Cardiac muscle cell (in vitro differentiated cells and primary cell): ENCODE measurements at regions not wholly inside any gene's neighbourhood (a gene's known extent, or its start where the extent isn't known, plus 50 kb on each side); places are given as distances from the start of the nearest gene placed in this dataset.

Experiments used
- DNase-seq, 2 donors: peaks; one replicate each; pipeline versions ENCODE4 v3.0.0 to v3.0.0-alpha.2; 2010 to 2017; ENCODE audit warnings: low read depth in 1 of 2, low spot score in 1 of 2
- H3K27ac ChIP-seq: fragments of 200-600 bp; sonication (generic); 2 replicates; pipeline ENCODE4 v1.5.1; 2016
- H3K27me3 ChIP-seq: fragments of 200-600 bp; sonication (generic); 2 replicates; pipeline ENCODE4 v1.6.0; 2016; ENCODE audit warnings: control low read depth
- H3K36me3 ChIP-seq: fragments of 200-600 bp; sonication (generic); 2 replicates; pipeline ENCODE4 v1.5.1; 2016; ENCODE audit warnings: control low read depth
- H3K4me1 ChIP-seq: fragments of 200-600 bp; sonication (generic); 2 replicates; pipeline ENCODE4 v1.8.1; 2017; ENCODE audit warnings: low read depth, mild to moderate bottlenecking, mixed run types
- H3K4me3 ChIP-seq: fragments of 200-600 bp; sonication (generic); 2 replicates; pipeline ENCODE4 v1.5.1; 2016; ENCODE audit warnings: mild to moderate bottlenecking
- H3K9me3 ChIP-seq: fragments of 200-600 bp; sonication (generic); 2 replicates; pipeline ENCODE4 v1.5.1; 2017; ENCODE audit warnings: low read depth, mild to moderate bottlenecking, control low read depth
- TF ChIP-seq, protein P1 (sequence below): IDR thresholded peaks from 2 replicates; pipeline ENCODE4 v1.5.1; 2012; ENCODE audit warnings: low read depth, mild to moderate bottlenecking, low read length

DNA sequence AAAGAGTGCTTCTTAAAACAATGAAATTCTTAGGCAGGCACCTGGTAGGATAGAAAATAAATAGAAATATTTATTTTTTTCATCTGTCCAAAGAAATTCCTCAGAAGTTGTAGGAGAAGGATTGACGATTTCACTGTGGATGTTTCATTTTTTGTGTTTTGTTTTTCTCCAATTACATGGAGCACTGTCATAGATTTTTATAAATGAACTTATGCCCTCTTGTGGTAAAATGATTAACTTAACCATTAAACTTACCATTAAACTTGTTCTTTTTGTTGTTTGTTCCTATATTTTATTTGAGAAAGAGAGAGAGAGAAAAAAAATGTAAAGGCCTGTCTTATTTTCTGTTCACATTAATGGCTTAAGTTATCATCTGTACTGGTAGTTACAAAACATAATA is 339.2 kb downstream of the PRR16 start:
- TF ChIP-seq, protein P1, sequence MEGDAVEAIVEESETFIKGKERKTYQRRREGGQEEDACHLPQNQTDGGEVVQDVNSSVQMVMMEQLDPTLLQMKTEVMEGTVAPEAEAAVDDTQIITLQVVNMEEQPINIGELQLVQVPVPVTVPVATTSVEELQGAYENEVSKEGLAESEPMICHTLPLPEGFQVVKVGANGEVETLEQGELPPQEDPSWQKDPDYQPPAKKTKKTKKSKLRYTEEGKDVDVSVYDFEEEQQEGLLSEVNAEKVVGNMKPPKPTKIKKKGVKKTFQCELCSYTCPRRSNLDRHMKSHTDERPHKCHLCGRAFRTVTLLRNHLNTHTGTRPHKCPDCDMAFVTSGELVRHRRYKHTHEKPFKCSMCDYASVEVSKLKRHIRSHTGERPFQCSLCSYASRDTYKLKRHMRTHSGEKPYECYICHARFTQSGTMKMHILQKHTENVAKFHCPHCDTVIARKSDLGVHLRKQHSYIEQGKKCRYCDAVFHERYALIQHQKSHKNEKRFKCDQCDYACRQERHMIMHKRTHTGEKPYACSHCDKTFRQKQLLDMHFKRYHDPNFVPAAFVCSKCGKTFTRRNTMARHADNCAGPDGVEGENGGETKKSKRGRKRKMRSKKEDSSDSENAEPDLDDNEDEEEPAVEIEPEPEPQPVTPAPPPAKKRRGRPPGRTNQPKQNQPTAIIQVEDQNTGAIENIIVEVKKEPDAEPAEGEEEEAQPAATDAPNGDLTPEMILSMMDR: no peak
- H3K36me3 ChIP-seq: no peaks in the 10 kb centered on the region
- H3K27me3 ChIP-seq: no peaks in the 10 kb centered on the region
- H3K9me3 ChIP-seq: no peaks in the 10 kb centered on the region
- H3K27ac ChIP-seq: no peak overlapping the region
- no peak overlapping the region for H3K4me3 ChIP-seq
- DNase-seq: peak in 1 of 2 donors; percentile 47
- H3K4me1 ChIP-seq: no peaks in the 10 kb centered on the region

DNA sequence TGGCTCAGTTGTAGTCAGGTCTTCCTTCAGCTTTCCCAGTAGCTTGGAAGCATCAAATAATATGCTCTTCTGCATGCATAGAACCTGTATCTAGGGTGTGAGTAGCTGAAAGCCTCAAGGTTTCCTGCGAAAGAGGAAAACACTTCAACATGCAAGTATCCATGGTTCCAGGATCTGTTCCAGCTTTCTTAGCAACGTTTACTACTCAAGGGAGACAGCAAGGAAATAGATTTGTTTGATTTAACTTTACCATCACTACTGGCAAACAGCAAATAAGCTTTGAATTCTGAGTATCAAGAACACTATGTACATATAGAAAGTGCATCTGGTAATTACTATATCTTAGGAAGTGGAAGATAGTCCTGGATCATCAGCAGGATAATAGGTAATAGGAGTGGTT is 341.0 kb downstream of the PRR16 start:
- Histone ChIP-seq H3K4me3 (no peak overlapping the region), H3K9me3 (no peaks in the 10 kb centered on the region), H3K27ac (no peak overlapping the region), H3K27me3 (no peaks in the 10 kb centered on the region), H3K36me3 (no peaks in the 10 kb centered on the region), H3K4me1 (no peaks in the 10 kb centered on the region)
- TF ChIP-seq, protein P1: no peak
- DNase-seq: no peak

DNA sequence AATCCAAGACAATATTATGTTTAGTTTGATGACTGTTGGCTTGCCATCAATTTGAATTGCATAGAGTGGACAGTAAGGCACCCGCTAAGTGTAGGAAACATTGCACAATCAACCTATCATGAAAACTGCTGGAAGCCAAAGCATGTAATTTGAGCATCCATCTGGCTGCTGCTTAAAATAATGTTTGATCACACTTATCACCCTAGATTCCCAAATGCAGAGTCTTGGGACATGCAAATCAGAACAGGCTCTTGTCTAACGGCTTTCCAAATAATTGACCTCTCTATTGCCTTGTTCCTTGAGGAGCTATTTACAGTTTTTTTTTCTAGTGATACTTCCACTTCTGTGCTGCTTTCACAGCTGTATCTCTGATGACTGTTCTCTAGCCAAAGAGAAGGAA is 342.1 kb downstream of the PRR16 start:
- Histone ChIP-seq H3K36me3 (no peaks in the 10 kb centered on the region), H3K27me3 (no peaks in the 10 kb centered on the region), H3K4me1 (no peaks in the 10 kb centered on the region), H3K4me3 (no peak overlapping the region), H3K9me3 (no peaks in the 10 kb centered on the region), H3K27ac (no peak overlapping the region)
- TF ChIP-seq, protein P1: no peak
- peak; percentile 5 to 19 for DNase-seq

DNA sequence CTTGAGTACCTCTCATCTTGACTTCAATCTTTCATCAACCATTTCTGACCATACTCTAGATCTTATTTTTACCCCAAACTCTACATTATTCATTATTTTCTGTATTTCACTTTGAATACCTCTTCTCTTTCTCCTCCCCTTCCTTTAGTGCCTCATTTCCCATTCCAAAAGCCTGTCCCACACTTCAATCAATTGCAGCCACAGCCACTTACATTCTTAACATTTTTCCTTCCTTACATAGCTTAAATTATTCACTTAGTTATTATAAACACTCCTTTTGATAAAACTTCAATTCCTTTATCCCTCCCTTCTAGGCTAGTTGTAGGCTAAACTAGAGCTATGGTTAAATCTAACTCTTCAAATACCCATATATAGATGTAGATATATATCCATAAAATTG is 344.0 kb downstream of the PRR16 start:
- H3K4me1 ChIP-seq: no peaks in the 10 kb centered on the region
- H3K9me3 ChIP-seq: no peaks in the 10 kb centered on the region
- TF ChIP-seq, protein P1: no peak
- H3K27ac ChIP-seq: no peak overlapping the region
- no peaks in the 10 kb centered on the region for H3K36me3 ChIP-seq
- no peaks in the 10 kb centered on the region for H3K27me3 ChIP-seq
- DNase-seq: no peak
- no peak overlapping the region for H3K4me3 ChIP-seq

DNA sequence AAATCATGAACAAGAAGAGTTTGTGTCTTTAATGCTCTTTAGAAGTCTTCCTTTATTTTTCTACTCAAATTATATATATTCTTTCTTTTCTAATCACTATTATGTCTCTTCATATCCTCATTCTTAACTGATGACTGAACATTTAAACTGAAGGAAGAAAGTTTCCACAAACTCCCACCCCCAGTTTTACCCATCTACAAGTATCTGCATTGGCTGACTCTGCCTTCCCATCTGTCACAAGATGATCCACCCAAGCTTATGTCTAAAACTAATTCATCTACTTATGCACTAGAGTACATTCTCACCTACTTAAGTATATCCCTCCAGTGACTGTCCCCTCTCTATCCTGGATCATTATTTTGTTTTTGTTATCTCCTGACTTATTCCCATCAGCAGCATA is 344.5 kb downstream of the PRR16 start:
- TF ChIP-seq, protein P1: no peak
- H3K27ac ChIP-seq: no peak overlapping the region
- H3K36me3 ChIP-seq: no peaks in the 10 kb centered on the region
- no peaks in the 10 kb centered on the region for H3K9me3 ChIP-seq
- H3K27me3 ChIP-seq: no peaks in the 10 kb centered on the region
- H3K4me3 ChIP-seq: no peak overlapping the region
- DNase-seq: no peak
- no peaks in the 10 kb centered on the region for H3K4me1 ChIP-seq

DNA sequence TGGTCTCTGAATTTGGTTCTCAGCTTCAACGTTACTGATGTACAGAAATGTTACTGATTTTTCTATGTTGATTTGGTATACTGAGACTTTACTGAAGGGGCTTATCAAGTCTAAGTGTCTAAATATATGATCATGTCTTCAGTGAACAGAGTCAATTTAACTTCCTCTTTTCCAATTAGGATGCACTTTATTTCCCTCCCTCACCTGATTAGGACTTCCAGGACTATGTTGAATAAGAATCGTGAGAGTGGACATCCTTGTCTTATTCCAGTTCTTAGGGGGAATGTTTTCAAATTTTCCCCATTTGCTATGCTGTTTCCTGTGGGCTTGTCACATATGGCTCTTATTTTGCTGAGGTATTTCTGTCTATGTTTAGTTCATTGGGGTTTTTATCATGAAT is 349.5 kb downstream of the PRR16 start:
- TF ChIP-seq, protein P1: no peak
- no peak for DNase-seq
- no peak overlapping the region for H3K4me3 ChIP-seq
- no peaks in the 10 kb centered on the region for H3K9me3 ChIP-seq
- H3K27me3 ChIP-seq: no peaks in the 10 kb centered on the region
- H3K36me3 ChIP-seq: no peaks in the 10 kb centered on the region
- no peak overlapping the region for H3K27ac ChIP-seq
- H3K4me1 ChIP-seq: no peaks in the 10 kb centered on the region
